OCI-LY1 (cell line): ENCODE measurements at regions not wholly inside any gene's neighbourhood (a gene's known extent, or its start where the extent isn't known, plus 50 kb on each side); places are given as distances from the start of the nearest gene placed in this dataset.

Experiments
- H2AFZ ChIP-seq: fragments of 200-600 bp; sonication (generic), shearing (Covaris generic); 2 replicates; pipeline ENCODE4 v1.6.0; 2014; ENCODE audit warnings: antibody characterized with exemption, mild to moderate bottlenecking, low read length
- H3F3A ChIP-seq: fragments of 200-600 bp; sonication (generic), shearing (Covaris generic); 2 replicates; pipeline ENCODE4 v1.6.0; 2014; ENCODE audit warnings: mild to moderate bottlenecking, antibody characterized with exemption, low read length, moderate library complexity; ENCODE audit not compliant: insufficient read depth
- H3K27ac ChIP-seq: fragments of 200-600 bp; sonication (generic); 2 replicates; pipeline ENCODE4 v1.5.1; 2014; ENCODE audit warnings: low read length, mixed run types, mild to moderate bottlenecking, low read depth; ENCODE audit not compliant: poor library complexity, severe bottlenecking
- H3K27me3 ChIP-seq: fragments of 200-600 bp; sonication (generic); 2 replicates; pipeline ENCODE4 v1.6.0; 2014; ENCODE audit warnings: antibody characterized with exemption, mild to moderate bottlenecking, low read length, moderate library complexity; ENCODE audit not compliant: insufficient read depth
- H3K36me3 ChIP-seq: fragments of 200-600 bp; sonication (generic); 2 replicates; pipeline ENCODE4 v1.6.1; 2014; ENCODE audit warnings: mild to moderate bottlenecking, antibody characterized with exemption, low read length, moderate library complexity, mixed read lengths; ENCODE audit not compliant: insufficient read depth
- H3K4me1 ChIP-seq: fragments of 200-600 bp; sonication (generic); 2 replicates; pipeline ENCODE4 v1.5.1; 2014; ENCODE audit warnings: mild to moderate bottlenecking, low read length, moderate library complexity; ENCODE audit not compliant: insufficient read depth, severe bottlenecking
- H3K4me2 ChIP-seq: fragments of 200-600 bp; sonication (generic), shearing (Covaris generic); 2 replicates; pipeline ENCODE4 v1.6.1; 2014; ENCODE audit warnings: low read length
- H3K4me3 ChIP-seq: fragments of 200-600 bp; sonication (generic); 2 replicates; pipeline ENCODE4 v1.5.1; 2014; ENCODE audit warnings: low read length, low read depth, mild to moderate bottlenecking, mixed read lengths; ENCODE audit not compliant: poor library complexity, severe bottlenecking
- H3K79me2 ChIP-seq: fragments of 200-600 bp; shearing (Covaris generic); 2 replicates; pipeline ENCODE4 v1.6.1; 2016; ENCODE audit warnings: mixed run types, low read length, mixed read lengths; ENCODE audit not compliant: insufficient read depth
- H3K9ac ChIP-seq: fragments of 200-600 bp; sonication (generic), shearing (Covaris generic); 2 replicates; pipeline ENCODE4 v1.6.1; 2014; ENCODE audit warnings: mild to moderate bottlenecking, low read length, mixed read lengths
- H3K9me2 ChIP-seq: fragments of 200-600 bp; sonication (generic), shearing (Covaris generic); 2 replicates; pipeline ENCODE4 v1.6.1; 2014; ENCODE audit warnings: low read depth, mild to moderate bottlenecking, low read length, mixed read lengths
- H3K9me3 ChIP-seq: fragments of 200-600 bp; shearing (Covaris generic); 2 replicates; pipeline ENCODE4 v1.6.1; 2014; ENCODE audit warnings: low read length, mixed read lengths
- H4K20me1 ChIP-seq: fragments of 200-600 bp; sonication (generic), shearing (Covaris generic); 2 replicates; pipeline ENCODE4 v1.6.0; 2016; ENCODE audit warnings: mild to moderate bottlenecking, low read length; ENCODE audit not compliant: insufficient read depth
- EZH2 ChIP-seq: fragments of 200-600 bp; sonication (generic), shearing (Covaris generic); IDR thresholded peaks from 2 replicates; pipeline ENCODE4 v1.8.0; 2017; ENCODE audit warnings: borderline replicate concordance, mixed run types, mild to moderate bottlenecking, antibody characterized with exemption, low read length, moderate library complexity, mixed read lengths
- TF ChIP-seq, protein P1 (sequence below): fragments of 200-600 bp; sonication (generic), shearing (Covaris generic); IDR thresholded peaks from 2 replicates; pipeline ENCODE4 v1.5.1; 2017; ENCODE audit warnings: mild to moderate bottlenecking, antibody characterized with exemption, low read length, moderate library complexity, mixed read lengths

DNA sequence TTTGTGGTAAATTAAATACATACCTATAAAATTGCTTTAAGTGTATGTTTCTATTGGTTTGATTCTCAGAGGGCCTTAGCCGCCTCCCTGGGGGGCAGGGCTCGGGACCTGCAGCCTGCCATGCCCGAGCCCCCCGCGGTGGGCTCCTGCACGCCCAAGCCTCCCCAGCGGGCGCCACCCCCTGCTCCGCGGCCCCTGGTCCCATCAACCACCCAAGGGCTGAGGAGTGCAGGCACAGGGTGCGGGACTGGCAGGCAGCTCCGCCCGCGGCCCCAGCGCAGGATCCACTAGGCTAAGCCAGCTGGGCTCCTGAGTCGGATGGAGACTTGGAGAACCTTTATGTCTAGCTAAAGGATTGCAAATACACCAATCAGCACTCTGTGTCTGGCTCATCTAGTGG is 108.3 kb upstream of the INPP4B start:
- TF ChIP-seq EZH2, result no peak
- TF ChIP-seq, protein P1, sequence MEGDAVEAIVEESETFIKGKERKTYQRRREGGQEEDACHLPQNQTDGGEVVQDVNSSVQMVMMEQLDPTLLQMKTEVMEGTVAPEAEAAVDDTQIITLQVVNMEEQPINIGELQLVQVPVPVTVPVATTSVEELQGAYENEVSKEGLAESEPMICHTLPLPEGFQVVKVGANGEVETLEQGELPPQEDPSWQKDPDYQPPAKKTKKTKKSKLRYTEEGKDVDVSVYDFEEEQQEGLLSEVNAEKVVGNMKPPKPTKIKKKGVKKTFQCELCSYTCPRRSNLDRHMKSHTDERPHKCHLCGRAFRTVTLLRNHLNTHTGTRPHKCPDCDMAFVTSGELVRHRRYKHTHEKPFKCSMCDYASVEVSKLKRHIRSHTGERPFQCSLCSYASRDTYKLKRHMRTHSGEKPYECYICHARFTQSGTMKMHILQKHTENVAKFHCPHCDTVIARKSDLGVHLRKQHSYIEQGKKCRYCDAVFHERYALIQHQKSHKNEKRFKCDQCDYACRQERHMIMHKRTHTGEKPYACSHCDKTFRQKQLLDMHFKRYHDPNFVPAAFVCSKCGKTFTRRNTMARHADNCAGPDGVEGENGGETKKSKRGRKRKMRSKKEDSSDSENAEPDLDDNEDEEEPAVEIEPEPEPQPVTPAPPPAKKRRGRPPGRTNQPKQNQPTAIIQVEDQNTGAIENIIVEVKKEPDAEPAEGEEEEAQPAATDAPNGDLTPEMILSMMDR, result no peak
- no peaks in the 10 kb centered on the region for H3K27me3 ChIP-seq
- no peaks in the 10 kb centered on the region for H3K36me3 ChIP-seq
- no peaks in the 10 kb centered on the region for H3K9me2 ChIP-seq
- no peak overlapping the region for H2AFZ ChIP-seq
- no peaks in the 10 kb centered on the region for H3K79me2 ChIP-seq
- no peak overlapping the region for H3K27ac ChIP-seq
- no peaks in the 10 kb centered on the region for H4K20me1 ChIP-seq
- H3F3A ChIP-seq, result no peaks in the 10 kb centered on the region
- no peak overlapping the region for H3K9ac ChIP-seq
- H3K4me1 ChIP-seq, result no peaks in the 10 kb centered on the region
- H3K4me3 ChIP-seq, result no peak overlapping the region
- H3K9me3 ChIP-seq, result no peaks in the 10 kb centered on the region
- no peak overlapping the region for H3K4me2 ChIP-seq

DNA sequence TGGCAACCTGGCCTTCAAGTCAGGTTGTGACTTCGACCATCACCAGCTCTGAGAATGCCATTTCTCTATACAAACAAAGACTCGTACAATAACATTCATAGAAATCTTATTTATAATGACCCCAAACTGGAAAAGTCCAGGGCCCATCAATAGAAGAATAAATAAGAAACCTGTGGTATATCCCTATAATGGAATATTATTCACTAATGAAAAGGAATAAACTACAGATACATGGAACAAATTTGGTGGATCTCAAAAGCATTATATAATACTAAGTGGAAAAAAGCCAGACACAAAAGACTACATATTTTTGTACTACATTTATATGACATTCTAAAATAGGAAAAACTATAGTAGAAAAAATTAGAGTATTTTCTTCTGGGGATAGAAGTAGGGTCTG is 109.4 kb upstream of the INPP4B start:
- Histone ChIP-seq H3K36me3 (no peaks in the 10 kb centered on the region), H3K9ac (no peak overlapping the region), H3K9me3 (no peaks in the 10 kb centered on the region), H2AFZ (no peak overlapping the region), H3K27me3 (no peaks in the 10 kb centered on the region), H3K79me2 (no peaks in the 10 kb centered on the region), H3K4me3 (no peak overlapping the region), H3K4me2 (no peak overlapping the region), H3K9me2 (no peaks in the 10 kb centered on the region), H4K20me1 (no peaks in the 10 kb centered on the region), H3K4me1 (no peaks in the 10 kb centered on the region), H3K27ac (no peak overlapping the region), H3F3A (no peaks in the 10 kb centered on the region)
- no peak for TF ChIP-seq EZH2
- TF ChIP-seq, protein P1, result no peak

DNA sequence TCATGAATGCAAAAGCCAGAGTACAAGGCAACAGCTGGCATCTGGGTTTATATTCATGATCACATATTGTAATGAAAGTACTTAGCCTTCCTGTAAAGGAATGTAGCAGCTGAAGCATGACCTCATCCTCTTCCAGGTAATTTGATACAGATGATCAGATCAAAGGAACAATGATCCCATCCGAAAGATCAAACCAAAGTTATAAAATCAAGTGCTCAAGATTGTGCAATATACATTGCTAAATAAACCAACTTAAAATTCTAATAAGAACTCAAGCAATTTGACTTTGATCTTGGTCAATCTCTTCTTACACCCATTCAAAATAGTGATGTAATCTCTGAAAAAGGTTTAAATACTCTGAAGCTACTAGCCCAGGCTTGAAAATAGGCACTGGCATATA is 113.1 kb upstream of the INPP4B start:
- Histone ChIP-seq H2AFZ (no peak overlapping the region), H3K27ac (no peak overlapping the region), H3K4me2 (no peak overlapping the region), H3F3A (no peaks in the 10 kb centered on the region), H3K9me2 (no peaks in the 10 kb centered on the region), H3K79me2 (no peaks in the 10 kb centered on the region), H3K4me3 (no peak overlapping the region), H3K9ac (no peak overlapping the region), H4K20me1 (no peaks in the 10 kb centered on the region), H3K4me1 (no peaks in the 10 kb centered on the region), H3K9me3 (no peaks in the 10 kb centered on the region), H3K36me3 (no peaks in the 10 kb centered on the region), H3K27me3 (no peaks in the 10 kb centered on the region)
- TF ChIP-seq, protein P1, result no peak
- no peak for TF ChIP-seq EZH2
